ENCODE measurements at regions not wholly inside any gene's neighbourhood (a gene's known extent, or its start where the extent isn't known, plus 50 kb on each side); places are given as distances from the start of the nearest gene placed in this dataset.

DNA sequence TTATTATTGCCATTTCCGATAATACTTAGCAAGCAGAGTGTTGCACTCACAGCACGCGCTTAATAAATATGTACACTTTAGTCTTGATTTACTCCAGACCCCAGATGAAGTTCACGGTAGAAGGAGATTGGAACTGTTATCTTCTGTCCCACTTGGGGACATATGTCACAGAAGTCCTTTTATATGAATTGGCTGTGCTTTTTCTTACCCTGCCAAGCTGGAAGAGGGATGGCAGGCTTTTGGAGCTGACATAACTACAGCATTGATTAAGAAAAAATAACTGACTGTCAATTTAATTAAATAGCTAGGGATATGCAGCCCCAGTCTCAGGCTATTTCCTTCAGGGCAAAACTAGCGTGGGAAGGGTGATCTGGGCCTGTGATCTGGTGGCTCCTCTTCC, 182.2 kb downstream of the SH2D4B start:
- Histone ChIP-seq H2AFZ (ENCODE audit: low read length) (no peak overlapping the region), H3K23ac (ENCODE audit: insufficient read length) (no peak overlapping the region), H3K4me2 (ENCODE audit: insufficient read depth in 1 of 2, low read depth in 2 of 2, low read length in 2 of 2) (no peak overlapping the region), H3K56ac (replicated peaks; ENCODE audit: insufficient read length, low read depth, low read length) (no peak overlapping the region), H4K91ac (replicated peaks; ENCODE audit: insufficient read length, low read length) (no peak overlapping the region), H3K4me3 (ENCODE audit: extremely low read depth in 1 of 4, insufficient read depth in 2 of 4, low read depth in 3 of 4, low read length in 4 of 4) (no peak overlapping the region), H4K5ac (ENCODE audit: insufficient read length, low read depth, low read length) (no peak overlapping the region), H3K27ac (ENCODE audit: low read depth, low read length) (no peak overlapping the region), H3K27me3 (replicated peaks in 1 of 4; ENCODE audit: control insufficient read depth in 3 of 4, extremely low read depth in 1 of 4, insufficient read depth in 3 of 4, low read length in 3 of 4) (no peaks in the 10 kb centered on the region), H2BK12ac (ENCODE audit: low read depth, low read length) (no peak overlapping the region), H2BK15ac (ENCODE audit: low read length) (no peak overlapping the region), H3K23me2 (ENCODE audit: low read depth, low read length) (no peaks in the 10 kb centered on the region), H3K4ac (replicated peaks; ENCODE audit: insufficient read length, low read depth, low read length) (no peak overlapping the region), H3K79me2 (ENCODE audit: control insufficient read depth in 1 of 2, insufficient read depth in 2 of 2, low read length in 2 of 2) (no peaks in the 10 kb centered on the region), H3K36me3 (ENCODE audit: control insufficient read depth in 2 of 4, insufficient read depth in 4 of 4, low read length in 3 of 4) (no peaks in the 10 kb centered on the region), H2BK20ac (ENCODE audit: low read length) (no peak overlapping the region), H4K8ac (ENCODE audit: extremely low read depth, insufficient read depth, low read length) (no peak overlapping the region), H3K18ac (ENCODE audit: extremely low read depth, low read length) (no peak overlapping the region), H3K9me3 (ENCODE audit: insufficient read depth in 2 of 2, low read depth in 1 of 2, low read length in 1 of 2) (no peaks in the 10 kb centered on the region), H3K4me1 (replicated peaks in 1 of 4; ENCODE audit: control insufficient read depth in 3 of 4, insufficient read depth in 4 of 4, low read length in 3 of 4) (no peaks in the 10 kb centered on the region), H2BK120ac (replicated peaks; ENCODE audit: low read depth, low read length) (no peak overlapping the region), H2BK5ac (ENCODE audit: low read depth, low read length) (no peak overlapping the region), H3K9ac (replicated peaks in 1 of 4; ENCODE audit: extremely low read depth in 1 of 4, low read depth in 3 of 4, low read length in 3 of 4) (no peak overlapping the region), H2AK5ac (ENCODE audit: low read depth, low read length) (no peak overlapping the region), H3K79me1 (ENCODE audit: low read depth, low read length) (no peaks in the 10 kb centered on the region), H3K14ac (ENCODE audit: insufficient read length) (no peak overlapping the region), H4K20me1 (replicated peaks in 1 of 2; ENCODE audit: control insufficient read depth in 1 of 2, insufficient read depth in 2 of 2, low read length in 2 of 2) (no peaks in the 10 kb centered on the region)
- CTCF ChIA-PET (ENCODE audit: partially characterized antibody) = interaction anchor here (1.0 kb wide), 1 partner anchor 211 kb away, joined by 3 read pairs; no protein-coding TSS in a partner anchor
- DNase-seq (ENCODE audit: low read depth in 1 of 2, low spot score in 2 of 2) (no peak), FAIRE-seq (no peak)
- POLR2A ChIA-PET (ENCODE audit: partially characterized antibody) = interaction anchor here (0.6 kb wide), 1 partner anchor 751 kb away, joined by 3 read pairs; no protein-coding TSS in a partner anchor
- 93% methylated on average over 5 of the region's 5 CpGs; no CpG with 5 or more reads in 1 of the 2 experiments for WGBS, 2 experiments (ENCODE audit: extremely low coverage in 1 of 2, insufficient coverage in 1 of 2, insufficient read length in 1 of 2, insufficient replicate concordance in 2 of 2, low coverage in 1 of 2, low lambda C conversion rate in 2 of 2, missing lambda C conversion rate in 1 of 2)
- TF ChIP-seq KDM4A (IDR thresholded peaks at IDR 0.05; ENCODE audit: low read depth, low read length, severe bottlenecking) (no peak), JUN (IDR thresholded peaks at IDR 0.05; ENCODE audit: low read depth, low read length) (no peak), RAD21 (IDR thresholded peaks at IDR 0.05 in 1 of 2, conservative IDR thresholded peaks at IDR 0.05 in 1 of 2; ENCODE audit: low read depth in 2 of 2, low read length in 2 of 2) (no peak), SUZ12 (IDR thresholded peaks at IDR 0.05; ENCODE audit: low read length) (no peak), HDAC2 (IDR thresholded peaks at IDR 0.05; ENCODE audit: borderline replicate concordance in 1 of 2, low read depth in 2 of 2, low read length in 2 of 2) (no peak), POLR2AphosphoS5 (IDR thresholded peaks at IDR 0.05; ENCODE audit: low read depth, low read length) (no peak), SAP30 (IDR thresholded peaks at IDR 0.05; ENCODE audit: insufficient read depth, insufficient replicate concordance, low read length) (no peak), EZH2 (IDR thresholded peaks at IDR 0.05; ENCODE audit: low read depth, low read length, severe bottlenecking) (no peak), EGR1 (IDR thresholded peaks at IDR 0.05; ENCODE audit: borderline replicate concordance, low read depth, low read length) (no peak), POU5F1 (IDR thresholded peaks at IDR 0.05; ENCODE audit: low read depth, low read length) (no peak), SP1 (IDR thresholded peaks at IDR 0.05; ENCODE audit: low read depth, low read length) (no peak), KDM5A (IDR thresholded peaks at IDR 0.05; ENCODE audit: low read length) (no peak), HDAC6 (IDR thresholded peaks at IDR 0.05; ENCODE audit: low read depth, low read length) (no peak), TBP (IDR thresholded peaks at IDR 0.05; ENCODE audit: low read depth, low read length) (no peak), CHD1 (IDR thresholded peaks at IDR 0.05; ENCODE audit: low read depth, low read length) (no peak)
